ENCODE measurements at regions not wholly inside any gene's neighbourhood (a gene's known extent, or its start where the extent isn't known, plus 50 kb on each side); places are given as distances from the start of the nearest gene placed in this dataset.
"Not testable (repeated sequence)": the region's sequence is repeated elsewhere in the genome, so short reads cannot be mapped to it uniquely, and the experiment has no call there.

- not testable (repeated sequence) for DNase-seq (ENCODE audit: low read depth)
Observed at GRCh38 chr2:152273732-152274260, 61.2 kb upstream of the FMNL2 start.

GRCh38 chr2:152277896-152278295 lies 57.1 kb upstream of the FMNL2 start:
- DNase-seq (ENCODE audit: low read depth), result not testable (repeated sequence)

- DNase-seq (ENCODE audit: low read depth), result no peak
Observed at GRCh38 chr2:152278526-152278925, 56.4 kb upstream of the FMNL2 start.

GRCh38 chr2:152279367-152279766 lies 55.6 kb upstream of the FMNL2 start:
- not testable (repeated sequence) for DNase-seq (ENCODE audit: low read depth)

GRCh38 chr2:152280780-152281179 lies 54.2 kb upstream of the FMNL2 start:
- DNase-seq (ENCODE audit: low read depth), result no peak

GRCh38 chr2:152283392-152283791 lies 51.6 kb upstream of the FMNL2 start:
- no peak for DNase-seq (ENCODE audit: low read depth)

GRCh38 chr2:152284398-152284797 lies 50.6 kb upstream of the FMNL2 start:
- no peak for DNase-seq (ENCODE audit: low read depth)
